ENCODE measurements at regions not wholly inside any gene's neighbourhood (a gene's known extent, or its start where the extent isn't known, plus 50 kb on each side); places are given as distances from the start of the nearest gene placed in this dataset.

- DNase-seq (ENCODE audit: low read depth), result no peak
Observed at GRCh38 chr4:19146038-19146437, 1105.7 kb upstream of the SLIT2 start.

GRCh38 chr4:19135895-19136633 is 1114.5 kb upstream of the LCORL start:
- no peak for DNase-seq (ENCODE audit: low read depth)

- no peak for DNase-seq (ENCODE audit: low read depth)
Observed at GRCh38 chr4:19134685-19135084, 1113.1 kb upstream of the LCORL start.

- DNase-seq (ENCODE audit: low read depth), result no peak
Observed at GRCh38 chr4:19133315-19133714, 1111.8 kb upstream of the LCORL start.

GRCh38 chr4:19130866-19131265 is 1109.3 kb upstream of the LCORL start:
- no peak for DNase-seq (ENCODE audit: low read depth)

GRCh38 chr4:19128176-19128575 is 1106.6 kb upstream of the LCORL start:
- no peak for DNase-seq (ENCODE audit: low read depth)

- DNase-seq (ENCODE audit: low read depth), result no peak
Observed at GRCh38 chr4:19126903-19127302, 1105.3 kb upstream of the LCORL start.

- DNase-seq (ENCODE audit: low read depth), result no peak
Observed at GRCh38 chr4:19123681-19124080, 1102.1 kb upstream of the LCORL start.

- DNase-seq (ENCODE audit: low read depth), result no peak
Observed at GRCh38 chr4:19119904-19120560, 1098.5 kb upstream of the LCORL start.

GRCh38 chr4:19117022-19117421 is 1095.5 kb upstream of the LCORL start:
- no peak for DNase-seq (ENCODE audit: low read depth)

GRCh38 chr4:19104176-19104575 is 1082.6 kb upstream of the LCORL start:
- no peak for DNase-seq (ENCODE audit: low read depth)

- no peak for DNase-seq (ENCODE audit: low read depth)
Observed at GRCh38 chr4:19095491-19096046, 1074.0 kb upstream of the LCORL start.

- DNase-seq (ENCODE audit: low read depth), result no peak
Observed at GRCh38 chr4:19093951-19094350, 1072.4 kb upstream of the LCORL start.

- no peak for DNase-seq (ENCODE audit: low read depth)
Observed at GRCh38 chr4:19092797-19093196, 1071.2 kb upstream of the LCORL start.

- no peak for DNase-seq (ENCODE audit: low read depth)
Observed at GRCh38 chr4:19074036-19074435, 1052.5 kb upstream of the LCORL start.

- DNase-seq (ENCODE audit: low read depth), result no peak
Observed at GRCh38 chr4:19063662-19064061, 1042.1 kb upstream of the LCORL start.

- no peak for DNase-seq (ENCODE audit: low read depth)
Observed at GRCh38 chr4:19054916-19055315, 1033.4 kb upstream of the LCORL start.

- no peak for DNase-seq (ENCODE audit: low read depth)
Observed at GRCh38 chr4:19051831-19052230, 1030.3 kb upstream of the LCORL start.

- DNase-seq (ENCODE audit: low read depth), result no peak
Observed at GRCh38 chr4:19047279-19047880, 1025.8 kb upstream of the LCORL start.

GRCh38 chr4:19039816-19040215 is 1018.3 kb upstream of the LCORL start:
- DNase-seq (ENCODE audit: low read depth), result no peak

GRCh38 chr4:19038231-19038630 is 1016.7 kb upstream of the LCORL start:
- DNase-seq (ENCODE audit: low read depth), result no peak

- DNase-seq (ENCODE audit: low read depth), result no peak
Observed at GRCh38 chr4:19033816-19034733, 1012.5 kb upstream of the LCORL start.

Data from stimulated activated CD8-positive, alpha-beta memory T cell treated with anti-CD3 and anti-CD28 coated beads, Interleukin-4, amount 100 ng/mL, for 24 hours (primary cell).